Endodermal cell (in vitro differentiated cells): ENCODE measurements at regions not wholly inside any gene's neighbourhood (a gene's known extent, or its start where the extent isn't known, plus 50 kb on each side); places are given as distances from the start of the nearest gene placed in this dataset.

Source experiments
- DNase-seq: peaks from one replicate; pipeline ENCODE4 v3.0.0-alpha.2; 2017
- H3K27ac ChIP-seq: 2 replicates; pipeline ENCODE4 v1.5.1; 2013; ENCODE audit warnings: mild to moderate bottlenecking, low read depth, low read length, moderate library complexity
- H3K27me3 ChIP-seq: 2 replicates; pipeline ENCODE4 v1.6.1; 2013; ENCODE audit warnings: mild to moderate bottlenecking, low read length, moderate library complexity; ENCODE audit not compliant: insufficient read depth, control insufficient read depth, poor library complexity, severe bottlenecking
- H3K36me3 ChIP-seq: 2 replicates; pipeline ENCODE4 v1.7.0; 2013; ENCODE audit warnings: mild to moderate bottlenecking, low read length, moderate library complexity; ENCODE audit not compliant: control insufficient read depth, insufficient read depth
- H3K4me1 ChIP-seq: one replicate; pipeline ENCODE4 v1.7.0; 2013; ENCODE audit warnings: low read length; ENCODE audit not compliant: control insufficient read depth, insufficient read depth
- H3K4me3 ChIP-seq: 2 replicates; pipeline ENCODE4 v1.5.1; 2013; ENCODE audit warnings: mild to moderate bottlenecking, low read length, moderate library complexity
- H3K9ac ChIP-seq: 2 replicates; pipeline ENCODE4 v1.6.1; 2013; ENCODE audit warnings: mild to moderate bottlenecking, low read length, moderate library complexity; ENCODE audit not compliant: poor library complexity, severe bottlenecking; ENCODE audit errors: extremely low read depth
- H3K9me3 ChIP-seq: 2 replicates; pipeline ENCODE4 v1.6.1; 2013; ENCODE audit warnings: mild to moderate bottlenecking, low read length, moderate library complexity; ENCODE audit not compliant: control insufficient read depth
- H3K27ac Mint-ChIP-seq: 2 replicates; pipeline ENCODE4 v1.8.0; 2020; ENCODE audit warnings: mixed read lengths
- H3K27me3 Mint-ChIP-seq: 2 replicates; pipeline ENCODE4 v1.8.0; 2021; ENCODE audit warnings: mild to moderate bottlenecking, mixed read lengths; ENCODE audit not compliant: insufficient read depth
- H3K36me3 Mint-ChIP-seq: 2 replicates; pipeline ENCODE4 v1.8.0; 2020; ENCODE audit warnings: low read depth, mixed read lengths
- H3K4me1 Mint-ChIP-seq: 2 replicates; pipeline ENCODE4 v1.8.0; 2020; ENCODE audit warnings: mixed read lengths
- H3K4me3 Mint-ChIP-seq: 2 replicates; pipeline ENCODE4 v1.8.0; 2020; ENCODE audit warnings: mild to moderate bottlenecking, moderate library complexity, mixed read lengths
- H3K9me3 Mint-ChIP-seq: 2 replicates; pipeline ENCODE4 v1.8.0; 2020; ENCODE audit warnings: mild to moderate bottlenecking, mixed read lengths
- CTCF ChIP-seq: fragments of 200-600 bp; sonication (generic); conservative IDR thresholded peaks from 2 replicates; pipeline ENCODE4 v1.5.0; 2021; ENCODE audit warnings: antibody characterized with exemption, mild to moderate bottlenecking
- WGBS, 2 experiments: methylation state at CpG; one replicate each; pipeline versions ENCODE4 v1.1.5 to v1.1.7; 2013; ENCODE audit warnings: missing lambda C conversion rate in 2 of 2, mixed read lengths in 1 of 2; ENCODE audit not compliant: insufficient coverage in 1 of 2, insufficient read length in 1 of 2; 5-methylcytosine and 5-hydroxymethylcytosine counted together

- Histone ChIP-seq H3K4me1 (peaks cover 3% of the 10 kb centered on the region), H3K36me3 (no peaks in the 10 kb centered on the region), H3K9me3 (no peaks in the 10 kb centered on the region), H3K9ac (no peak overlapping the region), H3K27ac (no peak overlapping the region), H3K27me3 (peaks cover 13% of the 10 kb centered on the region), H3K4me3 (no peak overlapping the region)
- DNase-seq: no peak
- Mint-ChIP-seq H3K9me3 (peaks cover 7% of the 10 kb centered on the region), H3K27me3 (peaks cover 37% of the 10 kb centered on the region), H3K4me3 (no peak overlapping the region), H3K4me1 (peaks cover 13% of the 10 kb centered on the region), H3K27ac (no peak overlapping the region), H3K36me3 (no peaks in the 10 kb centered on the region)
- WGBS, 2 experiments: 90% methylated on average over 2 of the region's 2 CpGs; no CpG with 5 or more reads in 1 of the 2 experiments
- no peak for TF ChIP-seq CTCF
These were observed 360.6 kb downstream of the RND3 start for GRCh38 chr2:150126839-150127238.

- no peaks in the 10 kb centered on the region for H3K9me3 ChIP-seq
- H3K4me3 ChIP-seq: no peak overlapping the region
- no peak for DNase-seq
- H3K27me3 Mint-ChIP-seq: peaks cover 43% of the 10 kb centered on the region
- no peak overlapping the region for H3K4me3 Mint-ChIP-seq
- H3K4me1 Mint-ChIP-seq: peaks cover 13% of the 10 kb centered on the region
- no peak overlapping the region for H3K27ac ChIP-seq
- no peaks in the 10 kb centered on the region for H3K36me3 Mint-ChIP-seq
- no peak for TF ChIP-seq CTCF
- peaks cover 18% of the 10 kb centered on the region for H3K27me3 ChIP-seq
- H3K4me1 ChIP-seq: peaks cover 3% of the 10 kb centered on the region
- no peak overlapping the region for H3K9ac ChIP-seq
- H3K27ac Mint-ChIP-seq: no peak overlapping the region
- H3K9me3 Mint-ChIP-seq: peaks cover 7% of the 10 kb centered on the region
- 93 to 98% methylated on average over 6 to 7 of the region's 7 CpGs for WGBS, 2 experiments
- H3K36me3 ChIP-seq: no peaks in the 10 kb centered on the region
These were observed 361.2 kb downstream of the RND3 start for GRCh38 chr2:150126143-150126740.

GRCh38 chr2:150125708-150126107 is 361.8 kb downstream of the RND3 start:
- Mint-ChIP-seq H3K27ac (no peak overlapping the region), H3K36me3 (no peaks in the 10 kb centered on the region)
- WGBS, 2 experiments: 67 to 72% methylated on average over 5 to 9 of the region's 9 CpGs

More at GRCh38 chr2:150125708-150126107, 361.8 kb downstream of the RND3 start:
- no peak for TF ChIP-seq CTCF
- H3K4me1 ChIP-seq: peaks cover 3% of the 10 kb centered on the region
- H3K27me3 ChIP-seq: peaks cover 24% of the 10 kb centered on the region
- DNase-seq: peak; percentile 51
- peaks cover 7% of the 10 kb centered on the region for H3K9me3 Mint-ChIP-seq
- H3K9ac ChIP-seq: no peak overlapping the region
- peaks cover 48% of the 10 kb centered on the region for H3K27me3 Mint-ChIP-seq
- no peak overlapping the region for H3K4me3 Mint-ChIP-seq
- H3K27ac ChIP-seq: no peak overlapping the region
- peaks cover 16% of the 10 kb centered on the region for H3K4me1 Mint-ChIP-seq
- H3K9me3 ChIP-seq: no peaks in the 10 kb centered on the region
- H3K36me3 ChIP-seq: no peaks in the 10 kb centered on the region
- H3K4me3 ChIP-seq: no peak overlapping the region
